Gastrocnemius medialis (tissue), 4 donors: ENCODE measurements at regions not wholly inside any gene's neighbourhood (a gene's known extent, or its start where the extent isn't known, plus 50 kb on each side); places are given as distances from the start of the nearest gene placed in this dataset.

Experiments used
- POLR2A ChIP-seq, 2 donors: fragments of 450-650 bp; IDR thresholded peaks; one replicate each; pipeline ENCODE4 v1.6.1; 2017; ENCODE audit warnings: antibody characterized with exemption in 2 of 2, mild to moderate bottlenecking in 2 of 2, moderate library complexity in 2 of 2
- TF ChIP-seq, protein P1 (sequence below), 5 experiments: fragments of 450-650 bp in 3 of 5; fragments of 200-600 bp in 2 of 5; sonication (generic) in 2 of 5; IDR thresholded peaks in 4 of 5; conservative IDR thresholded peaks in 1 of 5; 1 replicate in 4 of 5; 2 replicates in 1 of 5; pipeline ENCODE4 v1.5.1; 2016 to 2019; ENCODE audit warnings: antibody characterized with exemption in 5 of 5, mild to moderate bottlenecking in 3 of 5, moderate library complexity in 3 of 5

DNA sequence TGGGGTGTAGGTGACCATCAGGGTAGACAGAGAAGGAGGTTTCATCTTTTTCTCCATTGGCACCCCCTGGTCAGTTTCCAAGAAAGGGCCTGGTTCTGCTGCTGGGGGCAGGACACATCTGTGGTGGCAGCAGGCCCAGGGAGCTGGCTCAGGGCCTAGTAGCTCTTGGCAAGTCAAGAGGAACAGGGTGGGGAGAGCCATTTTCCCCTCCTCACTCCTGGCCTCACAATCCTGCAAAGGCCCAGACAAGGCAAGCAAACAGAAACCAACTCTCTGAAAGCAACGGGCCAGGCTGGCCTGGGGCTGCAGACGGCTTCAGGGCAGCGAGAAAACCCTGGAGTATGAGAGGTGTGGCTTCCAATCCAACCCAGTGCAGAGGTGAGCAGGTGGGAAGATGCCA lies 192.9 kb upstream of the DYNLRB2 start:
- TF ChIP-seq, protein P1, sequence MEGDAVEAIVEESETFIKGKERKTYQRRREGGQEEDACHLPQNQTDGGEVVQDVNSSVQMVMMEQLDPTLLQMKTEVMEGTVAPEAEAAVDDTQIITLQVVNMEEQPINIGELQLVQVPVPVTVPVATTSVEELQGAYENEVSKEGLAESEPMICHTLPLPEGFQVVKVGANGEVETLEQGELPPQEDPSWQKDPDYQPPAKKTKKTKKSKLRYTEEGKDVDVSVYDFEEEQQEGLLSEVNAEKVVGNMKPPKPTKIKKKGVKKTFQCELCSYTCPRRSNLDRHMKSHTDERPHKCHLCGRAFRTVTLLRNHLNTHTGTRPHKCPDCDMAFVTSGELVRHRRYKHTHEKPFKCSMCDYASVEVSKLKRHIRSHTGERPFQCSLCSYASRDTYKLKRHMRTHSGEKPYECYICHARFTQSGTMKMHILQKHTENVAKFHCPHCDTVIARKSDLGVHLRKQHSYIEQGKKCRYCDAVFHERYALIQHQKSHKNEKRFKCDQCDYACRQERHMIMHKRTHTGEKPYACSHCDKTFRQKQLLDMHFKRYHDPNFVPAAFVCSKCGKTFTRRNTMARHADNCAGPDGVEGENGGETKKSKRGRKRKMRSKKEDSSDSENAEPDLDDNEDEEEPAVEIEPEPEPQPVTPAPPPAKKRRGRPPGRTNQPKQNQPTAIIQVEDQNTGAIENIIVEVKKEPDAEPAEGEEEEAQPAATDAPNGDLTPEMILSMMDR (IDR thresholded peaks at IDR 0.05 in 4 of 5, conservative IDR thresholded peaks at IDR 0.05 in 1 of 5), result no peak
- TF ChIP-seq POLR2A (IDR thresholded peaks at IDR 0.05), result no peak
